RWPE1 (cell line): ENCODE measurements at regions not wholly inside any gene's neighbourhood (a gene's known extent, or its start where the extent isn't known, plus 50 kb on each side); places are given as distances from the start of the nearest gene placed in this dataset.

Experiments
- CTCF ChIA-PET: fragments of 350-600 bp; sonication (Branson Sonifier 250); formaldehyde crosslinking; extraction: SDS; loops from one replicate; lab custom pipeline; 2021; lab: Yijun Ruan, JAX
- POLR2A ChIA-PET: fragments of 400-600 bp; formaldehyde crosslinking; extraction: SDS; loops from one replicate; lab custom pipeline; 2020; ENCODE audit warnings: antibody characterized with exemption; ENCODE audit not compliant: low non-redundant PET; lab: Yijun Ruan, JAX
- DNase-seq: peaks from one replicate; pipeline ENCODE4 v3.0.0; 2012; ENCODE audit warnings: low spot score
- H3K27ac ChIP-seq: fragments of 450-650 bp; 2 replicates; pipeline ENCODE4 v1.5.1; 2017
- CTCF ChIP-seq: fragments of 450-650 bp; conservative IDR thresholded peaks from 2 replicates; pipeline ENCODE4 v1.5.1; 2017; ENCODE audit warnings: low read depth, mild to moderate bottlenecking

GRCh38 chr21:19286876-19287275, 883.3 kb upstream of the TMPRSS15 start:
- no peak overlapping the region for H3K27ac ChIP-seq
- TF ChIP-seq CTCF: no peak
- POLR2A ChIA-PET: no interaction called here
- no peak for DNase-seq
- CTCF ChIA-PET: no interaction called here

- no peak overlapping the region for H3K27ac ChIP-seq
- POLR2A ChIA-PET: no interaction called here
- no peak for TF ChIP-seq CTCF
- DNase-seq: no peak
- CTCF ChIA-PET: no interaction called here
Measured at GRCh38 chr21:19290328-19290727, 886.7 kb upstream of the TMPRSS15 start.

- POLR2A ChIA-PET: no interaction called here
- no peak for TF ChIP-seq CTCF
- CTCF ChIA-PET: interaction anchor here (0.7 kb wide), 1 partner anchor 15 kb away, joined by 3 read pairs; no protein-coding TSS in a partner anchor
- no peak overlapping the region for H3K27ac ChIP-seq
- no peak for DNase-seq
Measured at GRCh38 chr21:19320291-19320690, 916.7 kb upstream of the TMPRSS15 start.

- H3K27ac ChIP-seq: no peak overlapping the region
- POLR2A ChIA-PET: no interaction called here
- DNase-seq: no peak
- TF ChIP-seq CTCF: no peak
- CTCF ChIA-PET: interaction anchor here (0.6 to 0.7 kb wide), 2 partner anchors 280 to 707 kb away, joined by 4 to 5 read pairs; no protein-coding TSS in a partner anchor
Measured at GRCh38 chr21:19321688-19322087, 918.1 kb upstream of the TMPRSS15 start.

- no peak overlapping the region for H3K27ac ChIP-seq
- CTCF ChIA-PET: no interaction called here
- peak; percentile 14; the same call in 1 of the 2 replicates for TF ChIP-seq CTCF
- no peak for DNase-seq
- POLR2A ChIA-PET: no interaction called here
Measured at GRCh38 chr21:19322360-19322759, 918.8 kb upstream of the TMPRSS15 start.

GRCh38 chr21:19326531-19327319, 923.1 kb upstream of the TMPRSS15 start:
- CTCF ChIA-PET: interaction anchor here (1.2 kb wide), 1 partner anchor 10 kb away, joined by 4 read pairs; no protein-coding TSS in a partner anchor
- POLR2A ChIA-PET: no interaction called here
- no peak for TF ChIP-seq CTCF
- no peak overlapping the region for H3K27ac ChIP-seq
- DNase-seq: no peak
